Keratinocyte (primary cell): ENCODE measurements at regions not wholly inside any gene's neighbourhood (a gene's known extent, or its start where the extent isn't known, plus 50 kb on each side); places are given as distances from the start of the nearest gene placed in this dataset.

Source experiments
- DNase-seq: peaks from one replicate; pipeline ENCODE4 v3.0.0-alpha.2; 2011; ENCODE audit warnings: low read depth, missing footprints, low spot score
- FAIRE-seq: peaks from 2 replicates; lab custom pipeline; 2011; peaks lifted over from hg19 to GRCh38; lab: Jason Lieb, UNC
- H2AFZ ChIP-seq: 2 replicates; pipeline ENCODE4 v1.6.0; 2012; ENCODE audit warnings: low read length, control low read depth, inconsistent platforms; ENCODE audit not compliant: control insufficient read depth
- H3K27ac ChIP-seq: 2 replicates; pipeline ENCODE4 v1.5.1; 2011; ENCODE audit warnings: low read length; ENCODE audit not compliant: control insufficient read depth, insufficient read depth
- H3K27me3 ChIP-seq: 3 replicates; pipeline ENCODE4 v1.6.0; 2011; ENCODE audit warnings: low read length; ENCODE audit not compliant: control insufficient read depth, insufficient read depth; ENCODE audit errors: extremely low read depth
- H3K36me3 ChIP-seq, 2 experiments: 2 replicates in 1 of 2; 3 replicates in 1 of 2; pipeline ENCODE4 v1.5.1; 2011; ENCODE audit warnings: low read length in 2 of 2, mild to moderate bottlenecking in 1 of 2; ENCODE audit not compliant: control insufficient read depth in 2 of 2, insufficient read depth in 2 of 2; ENCODE audit errors: extremely low read depth in 1 of 2
- H3K4me1 ChIP-seq: 3 replicates; pipeline ENCODE4 v1.5.1; 2011; ENCODE audit warnings: low read length; ENCODE audit not compliant: control insufficient read depth, insufficient read depth; ENCODE audit errors: extremely low read depth
- H3K4me2 ChIP-seq: 3 replicates; pipeline ENCODE4 v1.6.0; 2011; ENCODE audit warnings: low read depth, low read length; ENCODE audit not compliant: control insufficient read depth, insufficient read depth; ENCODE audit errors: extremely low read depth
- H3K4me3 ChIP-seq, 3 experiments: fragments of 200-600 bp in 1 of 3; sonication (generic) in 1 of 3; 2 replicates in 2 of 3; 3 replicates in 1 of 3; pipeline ENCODE4 v1.5.1; 2011 to 2016; ENCODE audit warnings: low read length in 3 of 3, mild to moderate bottlenecking in 3 of 3, control low read depth in 2 of 3, inconsistent platforms in 1 of 3, low read depth in 1 of 3, mixed read lengths in 1 of 3, mixed run types in 1 of 3, moderate library complexity in 1 of 3; ENCODE audit not compliant: control insufficient read depth in 2 of 3, insufficient read depth in 2 of 3; ENCODE audit errors: extremely low read depth in 1 of 3
- H3K79me2 ChIP-seq: 2 replicates; pipeline ENCODE4 v1.6.0; 2012; ENCODE audit warnings: low read length; ENCODE audit not compliant: control insufficient read depth, insufficient read depth
- H3K9ac ChIP-seq: 3 replicates; pipeline ENCODE4 v1.6.0; 2011; ENCODE audit warnings: low read length; ENCODE audit not compliant: control insufficient read depth, insufficient read depth; ENCODE audit errors: extremely low read depth
- H3K9me1 ChIP-seq: 3 replicates; pipeline ENCODE4 v1.6.0; 2011; ENCODE audit warnings: low read length; ENCODE audit not compliant: control insufficient read depth, insufficient read depth; ENCODE audit errors: extremely low read depth
- H3K9me3 ChIP-seq: 2 replicates; pipeline ENCODE4 v1.5.1; 2012; ENCODE audit warnings: low read depth, low read length; ENCODE audit not compliant: control insufficient read depth
- H4K20me1 ChIP-seq: 3 replicates; pipeline ENCODE4 v1.6.0; 2011; ENCODE audit warnings: low read length; ENCODE audit not compliant: control insufficient read depth, insufficient read depth; ENCODE audit errors: extremely low read depth
- CTCF ChIP-seq, 3 experiments: IDR thresholded peaks in 1 of 3; conservative IDR thresholded peaks in 1 of 3; optimal IDR thresholded peaks in 1 of 3; 2 replicates in 2 of 3; 3 replicates in 1 of 3; pipeline versions ENCODE3 to v1.5.1; 2011; ENCODE audit warnings: low read length in 3 of 3, mild to moderate bottlenecking in 3 of 3, moderate library complexity in 2 of 3, control low read depth in 1 of 3, inconsistent platforms in 1 of 3; ENCODE audit not compliant: insufficient read depth in 2 of 3; ENCODE audit errors: extremely low read depth in 1 of 3
- EZH2 ChIP-seq: IDR thresholded peaks from one replicate; pipeline ENCODE4 v1.6.1; 2012; ENCODE audit warnings: inconsistent platforms, mild to moderate bottlenecking, low read length, moderate library complexity
- dilution Hi-C: fragments of 300-500 bp; cut with MboI; formaldehyde crosslinking; loops from one replicate; pipeline ENCODE4 v1.7.0; 2020; ENCODE audit warnings: low sequenced_read_pairs; ENCODE audit not compliant: extremely low pct_ligation_motif_present

DNA sequence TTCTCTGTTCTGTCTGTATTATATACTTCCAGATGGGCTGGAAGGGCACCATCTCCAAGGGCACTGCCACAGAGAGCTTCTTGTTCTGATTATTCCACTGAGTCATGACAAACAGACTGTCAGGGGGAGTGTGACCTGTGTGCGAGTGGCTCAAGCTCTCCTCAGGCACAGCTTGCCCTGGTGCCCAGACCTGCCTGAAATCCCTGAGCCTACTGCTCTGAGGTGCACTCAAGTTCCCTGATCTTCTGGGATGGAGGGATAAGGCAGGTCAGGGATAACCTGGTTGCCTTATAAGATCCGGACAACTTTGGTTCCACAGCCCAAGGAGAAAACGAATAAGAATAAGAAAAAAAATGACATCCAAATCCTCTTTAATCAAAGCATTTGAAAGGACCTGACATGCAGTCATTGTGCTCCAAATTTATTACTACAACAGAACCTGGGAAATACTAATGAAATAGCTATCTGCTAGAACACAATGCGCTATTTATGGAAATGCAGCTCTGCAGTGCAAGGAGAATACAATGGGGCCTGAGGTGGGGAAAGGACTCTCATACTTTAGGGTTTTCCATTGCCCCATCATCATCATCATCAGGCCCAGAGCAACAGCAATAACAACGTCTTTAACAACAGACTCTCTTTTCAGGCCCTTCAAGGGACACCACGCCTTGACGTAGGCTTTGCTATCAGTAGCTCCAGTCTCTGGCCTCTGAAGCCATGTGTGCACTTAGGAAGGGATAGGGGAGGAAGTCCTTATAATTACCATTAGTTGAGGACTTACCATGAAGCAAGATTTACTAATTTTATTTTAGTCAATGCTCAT is 217.1 kb upstream of the KIRREL3 start:
- Histone ChIP-seq H3K27ac (no peak overlapping the region), H3K27me3 (no peaks in the 10 kb centered on the region), H3K4me3 (no peak overlapping the region), H4K20me1 (no peaks in the 10 kb centered on the region), H3K9me1 (no peaks in the 10 kb centered on the region), H3K79me2 (no peaks in the 10 kb centered on the region), H3K4me1 (no peaks in the 10 kb centered on the region), H2AFZ (no peak overlapping the region), H3K4me2 (no peak overlapping the region), H3K9me3 (no peaks in the 10 kb centered on the region), H3K36me3 (no peaks in the 10 kb centered on the region), H3K9ac (no peak overlapping the region)
- FAIRE-seq (no peak), DNase-seq (no peak)
- TF ChIP-seq EZH2: no peak
- no peak for TF ChIP-seq CTCF (optimal IDR thresholded peaks at IDR 0.05 in 1 of 3, IDR thresholded peaks at IDR 0.05 in 1 of 3, conservative IDR thresholded peaks at IDR 0.05 in 1 of 3; ENCODE audit: extremely low read depth in 1 of 3, insufficient read depth in 2 of 3, low read length in 3 of 3)
- dilution Hi-C loops: no loop called here

DNA sequence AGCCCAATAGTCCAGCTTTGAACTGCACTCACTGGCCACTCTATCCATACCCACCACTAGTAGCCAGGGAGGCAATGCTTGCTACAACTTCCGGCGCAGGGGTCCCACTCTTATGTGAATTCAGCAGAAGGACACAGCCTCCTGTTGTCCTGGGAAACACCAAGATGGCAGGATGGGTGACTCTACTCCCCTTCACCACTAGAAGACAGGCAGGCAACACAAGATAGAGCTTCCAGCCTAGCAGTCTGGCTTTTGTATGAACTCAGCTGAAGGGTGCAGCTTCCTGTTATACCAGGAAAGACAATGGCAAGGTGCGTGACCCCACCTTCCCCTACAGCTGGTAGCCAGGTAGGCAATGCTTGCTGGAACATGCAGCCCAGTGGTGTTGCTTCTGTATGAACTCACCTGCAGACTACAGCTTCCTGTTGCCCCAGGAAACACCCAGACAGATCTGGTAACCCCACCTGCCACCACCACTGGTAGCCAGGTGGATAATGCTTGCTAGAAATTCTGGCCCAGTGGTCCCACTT is 205.2 kb upstream of the KIRREL3 start:
- no peaks in the 10 kb centered on the region for H3K9me3 ChIP-seq
- H3K79me2 ChIP-seq: no peaks in the 10 kb centered on the region
- dilution Hi-C loops: no loop called here
- no peaks in the 10 kb centered on the region for H3K27me3 ChIP-seq
- no peak overlapping the region for H3K27ac ChIP-seq
- H3K9me1 ChIP-seq: no peaks in the 10 kb centered on the region
- no peaks in the 10 kb centered on the region for H3K36me3 ChIP-seq
- no peak overlapping the region for H2AFZ ChIP-seq
- DNase-seq: peak; percentile 13
- H4K20me1 ChIP-seq: no peaks in the 10 kb centered on the region
- peak; percentile 60 for FAIRE-seq
- H3K4me3 ChIP-seq: no peak overlapping the region
- TF ChIP-seq CTCF (optimal IDR thresholded peaks at IDR 0.05 in 1 of 3, IDR thresholded peaks at IDR 0.05 in 1 of 3, conservative IDR thresholded peaks at IDR 0.05 in 1 of 3; ENCODE audit: extremely low read depth in 1 of 3, insufficient read depth in 2 of 3, low read length in 3 of 3): peak; percentile 11 to 56 (median 48)
- no peak for TF ChIP-seq EZH2
- H3K9ac ChIP-seq: no peak overlapping the region
- peaks cover 6% of the 10 kb centered on the region for H3K4me1 ChIP-seq
- H3K4me2 ChIP-seq: no peak overlapping the region
